ENCODE measurements at regions not wholly inside any gene's neighbourhood (a gene's known extent, or its start where the extent isn't known, plus 50 kb on each side); places are given as distances from the start of the nearest gene placed in this dataset.

GRCh38 chr2:7924023-7924762, 757.7 kb upstream of the ID2 start:
- H2AFZ ChIP-seq (ENCODE audit: low read length), result no peak overlapping the region
- no peak for TF ChIP-seq CTCF (IDR thresholded peaks at IDR 0.05; ENCODE audit: low read length)
- TF ChIP-seq EZH2phosphoT487 (IDR thresholded peaks at IDR 0.05; ENCODE audit: low read length), result no peak
- no peak for TF ChIP-seq EZH2 (optimal IDR thresholded peaks at IDR 0.05; ENCODE audit: low read depth, low read length)
- H3K4me2 ChIP-seq (ENCODE audit: low read depth, low read length), result no peak overlapping the region
- no peaks in the 10 kb centered on the region for H3F3A ChIP-seq (ENCODE audit: insufficient read depth, low read length)
- H3K79me2 ChIP-seq (ENCODE audit: low read length), result no peaks in the 10 kb centered on the region
- H3K4me1 ChIP-seq (ENCODE audit: low read length), result no peaks in the 10 kb centered on the region
- no peaks in the 10 kb centered on the region for H3K9me3 ChIP-seq (replicated peaks; ENCODE audit: insufficient read depth, low read length)
- H3K27me3 ChIP-seq (replicated peaks; ENCODE audit: insufficient read depth, low read length), result no peaks in the 10 kb centered on the region
- H3K36me3 ChIP-seq (replicated peaks; ENCODE audit: insufficient read depth, low read length), result no peaks in the 10 kb centered on the region
- no peak overlapping the region for H3K9ac ChIP-seq (ENCODE audit: low read length)
- no peak overlapping the region for H3K4me3 ChIP-seq (ENCODE audit: low read length)
- no peak for DNase-seq
- H4K20me1 ChIP-seq (ENCODE audit: insufficient read depth, low read length), result no peaks in the 10 kb centered on the region
- no peak overlapping the region for H3K27ac ChIP-seq (ENCODE audit: low read length)
- H3K9me2 ChIP-seq (replicated peaks; ENCODE audit: insufficient read depth, low read length), result no peaks in the 10 kb centered on the region

GRCh38 chr2:7925506-7925905, 756.4 kb upstream of the ID2 start:
- Histone ChIP-seq H2AFZ (ENCODE audit: low read length) (no peak overlapping the region), H3K4me2 (ENCODE audit: low read depth, low read length) (no peak overlapping the region), H4K20me1 (ENCODE audit: insufficient read depth, low read length) (no peaks in the 10 kb centered on the region), H3K4me1 (ENCODE audit: low read length) (no peaks in the 10 kb centered on the region), H3F3A (ENCODE audit: insufficient read depth, low read length) (no peaks in the 10 kb centered on the region), H3K4me3 (ENCODE audit: low read length) (no peak overlapping the region), H3K9me3 (replicated peaks; ENCODE audit: insufficient read depth, low read length) (no peaks in the 10 kb centered on the region), H3K79me2 (ENCODE audit: low read length) (no peaks in the 10 kb centered on the region), H3K9me2 (replicated peaks; ENCODE audit: insufficient read depth, low read length) (no peaks in the 10 kb centered on the region), H3K36me3 (replicated peaks; ENCODE audit: insufficient read depth, low read length) (no peaks in the 10 kb centered on the region), H3K27me3 (replicated peaks; ENCODE audit: insufficient read depth, low read length) (no peaks in the 10 kb centered on the region), H3K27ac (ENCODE audit: low read length) (no peak overlapping the region), H3K9ac (ENCODE audit: low read length) (no peak overlapping the region)
- DNase-seq, result no peak
- TF ChIP-seq EZH2phosphoT487 (IDR thresholded peaks at IDR 0.05; ENCODE audit: low read length) (no peak), EZH2 (optimal IDR thresholded peaks at IDR 0.05; ENCODE audit: low read depth, low read length) (no peak), CTCF (IDR thresholded peaks at IDR 0.05; ENCODE audit: low read length) (no peak)

GRCh38 chr2:7927691-7928090, 754.2 kb upstream of the ID2 start:
- Histone ChIP-seq H3K36me3 (replicated peaks; ENCODE audit: insufficient read depth, low read length) (no peaks in the 10 kb centered on the region), H3K4me1 (ENCODE audit: low read length) (no peaks in the 10 kb centered on the region), H4K20me1 (ENCODE audit: insufficient read depth, low read length) (no peaks in the 10 kb centered on the region), H3K79me2 (ENCODE audit: low read length) (no peaks in the 10 kb centered on the region), H3F3A (ENCODE audit: insufficient read depth, low read length) (no peaks in the 10 kb centered on the region), H2AFZ (ENCODE audit: low read length) (no peak overlapping the region), H3K4me3 (ENCODE audit: low read length) (no peak overlapping the region), H3K27me3 (replicated peaks; ENCODE audit: insufficient read depth, low read length) (no peaks in the 10 kb centered on the region), H3K9ac (ENCODE audit: low read length) (no peak overlapping the region), H3K9me2 (replicated peaks; ENCODE audit: insufficient read depth, low read length) (no peaks in the 10 kb centered on the region), H3K9me3 (replicated peaks; ENCODE audit: insufficient read depth, low read length) (no peaks in the 10 kb centered on the region), H3K27ac (ENCODE audit: low read length) (no peak overlapping the region), H3K4me2 (ENCODE audit: low read depth, low read length) (no peak overlapping the region)
- TF ChIP-seq CTCF (IDR thresholded peaks at IDR 0.05; ENCODE audit: low read length) (no peak), EZH2phosphoT487 (IDR thresholded peaks at IDR 0.05; ENCODE audit: low read length) (no peak), EZH2 (optimal IDR thresholded peaks at IDR 0.05; ENCODE audit: low read depth, low read length) (no peak)
- no peak for DNase-seq
